ENCODE measurements at regions not wholly inside any gene's neighbourhood (a gene's known extent, or its start where the extent isn't known, plus 50 kb on each side); places are given as distances from the start of the nearest gene placed in this dataset.

- H2BK120ac ChIP-seq (ENCODE audit: low read depth, low read length) = peak overlapping the region; percentile 50
- H4K8ac ChIP-seq (ENCODE audit: low read length) = peak overlapping the region; percentile 21
- no peak overlapping the region for H2BK5ac ChIP-seq (ENCODE audit: low read depth, low read length, poor library complexity, severe bottlenecking)
- peaks cover 5 to 29% of the 10 kb centered on the region in 2 experiments for H3K27me3 ChIP-seq (ENCODE audit: control insufficient read depth in 1 of 2, insufficient read depth in 1 of 2, low read length in 2 of 2)
- H4K91ac ChIP-seq (ENCODE audit: low read length) = peak overlapping the region; percentile 60
- no peak overlapping the region for H2BK15ac ChIP-seq (ENCODE audit: low read depth, poor library complexity, severe bottlenecking)
- H3K4me2 ChIP-seq (ENCODE audit: low read length, poor library complexity, severe bottlenecking) = no peak overlapping the region
- peak overlapping the region; percentile 2 to 67 for H3K18ac ChIP-seq (ENCODE audit: low read depth in 1 of 2, low read length in 2 of 2)
- peak; percentile 63 for DNase-seq
- H2AFZ ChIP-seq (ENCODE audit: low read depth, low read length) = no peak overlapping the region
- H3K9me3 ChIP-seq (ENCODE audit: control insufficient read depth, low read length) = no peaks in the 10 kb centered on the region
- H3K4me1 ChIP-seq (ENCODE audit: control insufficient read depth, insufficient read depth, low read depth, low read length) = peaks cover 18% of the 10 kb centered on the region
- no peak overlapping the region for H3K23ac ChIP-seq (ENCODE audit: low read length in 2 of 2)
- H3K4me3 ChIP-seq (ENCODE audit: insufficient read depth in 1 of 2, low read depth in 1 of 2, low read length in 2 of 2) = no peak overlapping the region
- H2AK5ac ChIP-seq (ENCODE audit: low read length, severe bottlenecking) = no peak overlapping the region
- peak overlapping the region; percentile 2 to 89 for H2BK12ac ChIP-seq (ENCODE audit: low read length in 2 of 2)
- H3K36me3 ChIP-seq (ENCODE audit: control insufficient read depth in 1 of 2, insufficient read depth in 2 of 2, low read depth in 1 of 2, low read length in 2 of 2) = no peaks in the 10 kb centered on the region
- H3K4ac ChIP-seq (ENCODE audit: low read depth in 1 of 2, low read length in 2 of 2) = peak overlapping the region in 1 of 2 experiments; percentile 15
- no peaks in the 10 kb centered on the region for H3K79me1 ChIP-seq (replicated peaks; ENCODE audit: low read length, poor library complexity, severe bottlenecking)
- H3K27ac ChIP-seq (ENCODE audit: low read length, poor library complexity, severe bottlenecking) = no peak overlapping the region
- WGBS = 77% methylated on average over 16 of the region's 17 CpGs
- no peak overlapping the region for H3K14ac ChIP-seq (ENCODE audit: low read length in 2 of 2)
- no peak overlapping the region for H3K9ac ChIP-seq (ENCODE audit: low read length)
Measured at GRCh38 chr13:26967119-26968038, 204.2 kb downstream of the USP12 start.

DNA sequence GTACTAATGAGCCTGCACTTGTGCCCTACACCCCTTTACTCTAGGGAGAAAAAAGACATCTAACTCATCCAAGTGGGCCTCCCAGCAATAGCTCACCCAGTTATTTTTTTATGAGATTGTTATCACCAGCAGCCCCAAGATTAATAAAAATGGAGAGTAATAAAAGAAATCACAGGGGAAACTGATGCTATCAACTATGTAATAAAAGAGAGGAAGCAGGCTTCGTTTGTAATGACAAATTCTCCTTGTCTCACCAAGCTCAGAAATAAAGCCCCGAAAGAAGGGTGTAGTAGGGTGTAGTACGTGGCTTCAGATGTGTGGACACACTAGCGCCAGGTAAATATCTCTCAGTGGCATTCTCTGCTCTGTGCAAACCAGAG, 204.9 kb downstream of the USP12 start:
- Histone ChIP-seq H3K18ac (ENCODE audit: low read depth in 1 of 2, low read length in 2 of 2) (no peak overlapping the region), H3K27ac (ENCODE audit: low read length, poor library complexity, severe bottlenecking) (no peak overlapping the region), H3K4me1 (ENCODE audit: control insufficient read depth, insufficient read depth, low read depth, low read length) (peaks cover 18% of the 10 kb centered on the region), H3K4me3 (ENCODE audit: insufficient read depth in 1 of 2, low read depth in 1 of 2, low read length in 2 of 2) (no peak overlapping the region), H3K23ac (ENCODE audit: low read length in 2 of 2) (no peak overlapping the region), H3K27me3 (ENCODE audit: control insufficient read depth in 1 of 2, insufficient read depth in 1 of 2, low read length in 2 of 2) (peaks cover 5 to 36% of the 10 kb centered on the region in 2 experiments), H3K9me3 (ENCODE audit: control insufficient read depth, low read length) (no peaks in the 10 kb centered on the region), H2BK120ac (ENCODE audit: low read depth, low read length) (peak overlapping the region; percentile 15), H2BK5ac (ENCODE audit: low read depth, low read length, poor library complexity, severe bottlenecking) (no peak overlapping the region), H3K36me3 (ENCODE audit: control insufficient read depth in 1 of 2, insufficient read depth in 2 of 2, low read depth in 1 of 2, low read length in 2 of 2) (no peaks in the 10 kb centered on the region), H3K4ac (ENCODE audit: low read depth in 1 of 2, low read length in 2 of 2) (no peak overlapping the region), H3K4me2 (ENCODE audit: low read length, poor library complexity, severe bottlenecking) (no peak overlapping the region), H2AK5ac (ENCODE audit: low read length, severe bottlenecking) (no peak overlapping the region), H2BK15ac (ENCODE audit: low read depth, poor library complexity, severe bottlenecking) (no peak overlapping the region), H2BK12ac (ENCODE audit: low read length in 2 of 2) (no peak overlapping the region), H4K91ac (ENCODE audit: low read length) (no peak overlapping the region), H3K9ac (ENCODE audit: low read length) (no peak overlapping the region), H3K79me1 (replicated peaks; ENCODE audit: low read length, poor library complexity, severe bottlenecking) (no peaks in the 10 kb centered on the region), H3K14ac (ENCODE audit: low read length in 2 of 2) (no peak overlapping the region), H2AFZ (ENCODE audit: low read depth, low read length) (no peak overlapping the region), H4K8ac (ENCODE audit: low read length) (no peak overlapping the region)
- no peak for DNase-seq
- 40% methylated on average over 1 of the region's 4 CpGs for WGBS

DNA sequence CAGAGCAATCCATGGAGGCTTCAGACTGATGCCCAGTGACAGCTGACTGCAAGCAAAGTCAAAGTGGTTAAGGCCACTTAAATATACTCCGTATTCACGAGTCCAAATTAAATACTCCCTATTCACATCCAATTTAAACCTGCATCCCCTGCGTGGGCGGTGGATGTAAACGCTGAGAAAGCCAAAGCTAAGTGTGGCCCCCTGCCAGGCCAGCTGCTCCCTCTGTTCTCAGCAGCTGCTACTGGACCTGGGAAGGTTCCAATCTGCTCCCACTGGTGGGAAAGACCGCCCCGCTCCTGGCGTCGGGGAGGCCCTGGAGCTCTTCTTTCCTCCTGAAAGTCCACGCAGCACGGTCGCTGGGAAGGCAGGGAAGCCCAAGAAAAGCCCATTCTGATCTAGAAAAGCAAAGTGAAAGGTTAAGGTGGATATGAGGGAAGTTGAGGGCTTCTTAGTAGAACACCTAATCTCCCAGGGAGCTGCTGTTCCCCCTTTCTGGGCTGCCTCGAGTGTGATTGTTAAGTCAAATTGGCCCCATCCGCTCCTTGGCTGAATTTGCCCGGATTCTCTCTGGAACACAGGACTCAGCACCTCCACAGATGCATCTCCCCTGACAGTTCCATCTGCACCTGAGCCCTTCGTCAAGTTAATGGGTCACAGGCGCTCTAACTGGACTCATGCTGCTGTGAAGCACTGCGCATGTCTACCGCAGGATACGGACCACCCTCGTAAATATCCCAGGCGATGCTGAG, 205.5 kb downstream of the USP12 start:
- H3K36me3 ChIP-seq (ENCODE audit: control insufficient read depth in 1 of 2, insufficient read depth in 2 of 2, low read depth in 1 of 2, low read length in 2 of 2) = no peaks in the 10 kb centered on the region
- peak overlapping the region; percentile 44 for H2BK15ac ChIP-seq (ENCODE audit: low read depth, poor library complexity, severe bottlenecking)
- no peak overlapping the region for H2AK5ac ChIP-seq (ENCODE audit: low read length, severe bottlenecking)
- H3K18ac ChIP-seq (ENCODE audit: low read depth in 1 of 2, low read length in 2 of 2) = peak overlapping the region in 1 of 2 experiments; percentile 22
- peaks cover 6 to 41% of the 10 kb centered on the region in 2 experiments for H3K27me3 ChIP-seq (ENCODE audit: control insufficient read depth in 1 of 2, insufficient read depth in 1 of 2, low read length in 2 of 2)
- no peak overlapping the region for H4K8ac ChIP-seq (ENCODE audit: low read length)
- H3K23ac ChIP-seq (ENCODE audit: low read length in 2 of 2) = no peak overlapping the region
- H2AFZ ChIP-seq (ENCODE audit: low read depth, low read length) = no peak overlapping the region
- peak overlapping the region in 1 of 2 experiments; percentile 4 for H3K4me3 ChIP-seq (ENCODE audit: insufficient read depth in 1 of 2, low read depth in 1 of 2, low read length in 2 of 2)
- peak overlapping the region; percentile 15 for H2BK120ac ChIP-seq (ENCODE audit: low read depth, low read length)
- H3K4me1 ChIP-seq (ENCODE audit: control insufficient read depth, insufficient read depth, low read depth, low read length) = peaks cover 18% of the 10 kb centered on the region
- no peak overlapping the region for H3K4ac ChIP-seq (ENCODE audit: low read depth in 1 of 2, low read length in 2 of 2)
- H3K14ac ChIP-seq (ENCODE audit: low read length in 2 of 2) = no peak overlapping the region
- 89% methylated on average over 22 of the region's 22 CpGs for WGBS
- DNase-seq = no peak
- no peak overlapping the region for H3K9ac ChIP-seq (ENCODE audit: low read length)
- H3K9me3 ChIP-seq (ENCODE audit: control insufficient read depth, low read length) = no peaks in the 10 kb centered on the region
- peak overlapping the region; percentile 11 to 15 for H2BK12ac ChIP-seq (ENCODE audit: low read length in 2 of 2)
- no peak overlapping the region for H4K91ac ChIP-seq (ENCODE audit: low read length)
- H3K79me1 ChIP-seq (replicated peaks; ENCODE audit: low read length, poor library complexity, severe bottlenecking) = no peaks in the 10 kb centered on the region
- no peak overlapping the region for H3K4me2 ChIP-seq (ENCODE audit: low read length, poor library complexity, severe bottlenecking)
- H2BK5ac ChIP-seq (ENCODE audit: low read depth, low read length, poor library complexity, severe bottlenecking) = no peak overlapping the region
- no peak overlapping the region for H3K27ac ChIP-seq (ENCODE audit: low read length, poor library complexity, severe bottlenecking)
